ENCODE measurements at regions not wholly inside any gene's neighbourhood (a gene's known extent, or its start where the extent isn't known, plus 50 kb on each side); places are given as distances from the start of the nearest gene placed in this dataset.

GRCh38 chr12:94790825-94791224 is 140.5 kb upstream of the TMCC3 start:
- TF ChIP-seq CTCF (IDR thresholded peaks at IDR 0.05) (no peak), POLR2A (IDR thresholded peaks at IDR 0.05) (no peak)

All from testis (tissue), 2 donors.